ENCODE measurements at regions not wholly inside any gene's neighbourhood (a gene's known extent, or its start where the extent isn't known, plus 50 kb on each side); places are given as distances from the start of the nearest gene placed in this dataset.

DNA sequence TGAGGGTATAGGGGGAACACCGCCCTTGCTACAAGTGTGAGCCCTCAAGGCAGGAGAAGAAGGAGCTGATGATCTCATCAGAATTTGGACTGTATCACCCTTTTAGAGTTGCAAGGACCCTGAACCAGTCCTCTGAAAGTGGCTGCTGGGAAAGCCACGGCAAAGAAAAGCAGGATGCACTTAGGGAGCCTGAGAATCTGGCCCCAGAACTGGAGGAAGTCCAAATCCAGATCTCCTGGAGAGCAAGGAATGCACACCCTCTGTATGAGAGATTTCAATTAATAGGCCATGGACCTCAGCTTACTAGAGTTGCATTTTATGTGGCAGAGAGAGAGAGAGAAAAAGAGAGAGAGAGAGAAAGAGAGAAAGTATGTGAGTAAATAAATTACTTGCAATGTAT, 662.9 kb downstream of the CCSER2 start:
- no peaks in the 10 kb centered on the region for H3K36me3 ChIP-seq
- no peak overlapping the region for H3K27ac ChIP-seq
- TF ChIP-seq, protein P1, sequence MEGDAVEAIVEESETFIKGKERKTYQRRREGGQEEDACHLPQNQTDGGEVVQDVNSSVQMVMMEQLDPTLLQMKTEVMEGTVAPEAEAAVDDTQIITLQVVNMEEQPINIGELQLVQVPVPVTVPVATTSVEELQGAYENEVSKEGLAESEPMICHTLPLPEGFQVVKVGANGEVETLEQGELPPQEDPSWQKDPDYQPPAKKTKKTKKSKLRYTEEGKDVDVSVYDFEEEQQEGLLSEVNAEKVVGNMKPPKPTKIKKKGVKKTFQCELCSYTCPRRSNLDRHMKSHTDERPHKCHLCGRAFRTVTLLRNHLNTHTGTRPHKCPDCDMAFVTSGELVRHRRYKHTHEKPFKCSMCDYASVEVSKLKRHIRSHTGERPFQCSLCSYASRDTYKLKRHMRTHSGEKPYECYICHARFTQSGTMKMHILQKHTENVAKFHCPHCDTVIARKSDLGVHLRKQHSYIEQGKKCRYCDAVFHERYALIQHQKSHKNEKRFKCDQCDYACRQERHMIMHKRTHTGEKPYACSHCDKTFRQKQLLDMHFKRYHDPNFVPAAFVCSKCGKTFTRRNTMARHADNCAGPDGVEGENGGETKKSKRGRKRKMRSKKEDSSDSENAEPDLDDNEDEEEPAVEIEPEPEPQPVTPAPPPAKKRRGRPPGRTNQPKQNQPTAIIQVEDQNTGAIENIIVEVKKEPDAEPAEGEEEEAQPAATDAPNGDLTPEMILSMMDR (IDR thresholded peaks at IDR 0.05), result no peak
- H3K4me1 ChIP-seq, result peaks cover 12 to 21% (median 15%) of the 10 kb centered on the region in 3 donors
- H3K4me3 ChIP-seq, result no peak overlapping the region
- WGBS, 2 donors, result 66 to 70% methylated on average over 2 of the region's 2 CpGs
- intact Hi-C loops (cut with DNase I), result no loop called here
- DNase-seq (no peak), FAIRE-seq (no peak), ATAC-seq (no peak)
- H3K9me3 ChIP-seq, result no peaks in the 10 kb centered on the region
- H3K27me3 ChIP-seq, result no peaks in the 10 kb centered on the region

DNA sequence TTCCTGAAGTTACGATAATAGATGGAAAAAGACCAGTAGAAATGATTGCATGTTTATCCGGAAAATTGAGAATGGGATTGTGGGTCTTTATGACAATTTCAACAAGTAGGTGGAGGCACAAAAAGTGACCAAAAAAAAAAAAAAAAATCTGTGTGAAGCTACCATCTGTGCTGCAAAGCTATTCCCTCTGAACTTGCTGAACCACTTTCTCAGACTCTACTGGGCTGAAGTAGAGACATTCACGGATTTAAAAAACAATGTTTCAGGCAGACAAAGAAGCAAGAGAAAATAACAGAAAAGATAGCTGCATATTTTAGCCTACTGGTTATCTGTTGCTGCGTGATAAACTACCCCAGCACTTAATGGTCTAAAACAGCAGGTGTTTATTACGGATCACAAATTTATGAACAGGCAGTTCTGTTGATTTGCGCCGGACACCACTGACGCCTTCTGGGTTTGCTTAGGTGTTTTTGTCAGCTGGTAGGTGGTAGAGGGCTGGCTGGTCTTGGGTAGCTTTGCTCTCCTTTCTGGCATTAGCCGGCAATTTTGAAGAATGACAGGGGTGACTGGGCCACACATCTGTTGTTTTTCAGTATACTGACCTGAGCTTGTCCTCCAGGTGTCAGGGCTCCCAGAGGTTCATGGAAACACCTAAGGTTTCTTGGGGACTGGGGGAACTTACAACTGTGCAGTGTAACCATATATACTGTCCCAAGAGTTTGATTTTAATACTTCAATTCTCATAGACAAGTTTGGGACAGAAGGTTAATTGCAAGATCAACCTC, 665.1 kb downstream of the CCSER2 start:
- intact Hi-C loops (cut with DNase I), result no loop called here

DNA sequence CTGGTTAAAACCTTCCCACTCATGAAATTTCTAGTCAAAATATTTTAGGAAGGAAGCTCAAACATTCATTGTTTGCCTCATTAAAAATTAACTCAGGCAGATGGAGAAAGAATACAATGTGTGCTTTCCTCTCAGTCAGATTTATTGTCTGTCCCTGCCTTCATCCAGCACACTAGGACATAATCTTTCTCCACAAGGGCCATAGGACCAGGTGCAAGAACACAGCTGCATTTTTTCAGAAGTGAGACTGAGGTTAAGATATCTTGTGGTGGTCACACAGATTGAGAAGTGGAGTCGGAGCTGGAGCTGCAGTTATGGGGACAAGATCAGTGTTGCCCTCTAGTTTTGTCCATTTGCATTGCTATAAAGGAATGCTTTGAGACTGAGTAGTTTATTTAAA, 666.3 kb downstream of the CCSER2 start:
- ATAC-seq (no peak), DNase-seq (no peak), FAIRE-seq (no peak)
- Histone ChIP-seq H3K4me3 (no peak overlapping the region), H3K27me3 (no peaks in the 10 kb centered on the region), H3K4me1 (peaks cover 12 to 24% (median 15%) of the 10 kb centered on the region in 3 donors), H3K36me3 (no peaks in the 10 kb centered on the region), H3K9me3 (no peaks in the 10 kb centered on the region), H3K27ac (peak overlapping the region in 1 of 4 donors; percentile 82)
- 71 to 78% methylated on average over 1 of the region's 1 CpG for WGBS, 2 donors
- TF ChIP-seq, protein P1 (IDR thresholded peaks at IDR 0.05), result no peak
- intact Hi-C loops (cut with DNase I), result no loop called here

More for the DNA sequence above, 665.1 kb downstream of the CCSER2 start:
- H3K4me3 ChIP-seq, result peak overlapping the region in 1 of 4 donors; percentile 14
- no peaks in the 10 kb centered on the region for H3K9me3 ChIP-seq
- no peaks in the 10 kb centered on the region for H3K27me3 ChIP-seq
- WGBS, 2 donors, result 34 to 37% methylated on average over 9 of the region's 9 CpGs
- no peaks in the 10 kb centered on the region for H3K36me3 ChIP-seq
- peak overlapping the region; percentile 79 to 83 (median 80) for H3K27ac ChIP-seq
- DNase-seq (peak in 4 of 6 donors; percentile 45 to 80 (median 68)), FAIRE-seq (no peak), ATAC-seq (peak; percentile 83 to 87 (median 85))
- TF ChIP-seq, protein P1 (IDR thresholded peaks at IDR 0.05), result no peak
- peaks cover 12 to 24% (median 15%) of the 10 kb centered on the region in 3 donors for H3K4me1 ChIP-seq

DNA sequence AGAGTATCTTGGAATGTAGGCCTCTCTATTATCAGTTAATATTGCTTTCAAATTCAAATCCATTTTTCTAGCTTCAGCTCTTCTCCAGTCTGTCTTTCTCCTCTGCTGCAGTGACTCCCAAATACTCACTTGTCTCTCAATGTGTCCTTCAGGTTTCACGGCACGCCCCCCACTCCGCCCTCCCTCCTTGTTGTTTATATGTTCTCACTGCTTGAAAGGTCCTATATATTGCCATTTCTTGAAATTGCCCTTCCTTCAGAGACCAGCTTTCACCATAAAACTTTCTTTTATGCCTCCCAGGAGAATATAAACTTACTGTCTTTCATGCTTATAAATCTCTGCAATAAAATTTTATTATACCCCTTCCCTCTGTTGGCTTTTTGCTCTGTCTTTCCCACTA, 668.2 kb downstream of the CCSER2 start:
- no peak for DNase-seq
- FAIRE-seq, result no peak
- intact Hi-C loops (cut with DNase I), result no loop called here
- Histone ChIP-seq H3K27ac (no peak overlapping the region), H3K4me3 (no peak overlapping the region), H3K36me3 (no peaks in the 10 kb centered on the region), H3K27me3 (no peaks in the 10 kb centered on the region), H3K9me3 (no peaks in the 10 kb centered on the region), H3K4me1 (peaks cover 12 to 24% (median 15%) of the 10 kb centered on the region in 3 donors)
- 95 to 97% methylated on average over 3 of the region's 3 CpGs for whole genome bisulfite sequencing, 2 donors
- TF ChIP-seq, protein P1 (IDR thresholded peaks at IDR 0.05), result no peak
- ATAC-seq, result no peak

DNA sequence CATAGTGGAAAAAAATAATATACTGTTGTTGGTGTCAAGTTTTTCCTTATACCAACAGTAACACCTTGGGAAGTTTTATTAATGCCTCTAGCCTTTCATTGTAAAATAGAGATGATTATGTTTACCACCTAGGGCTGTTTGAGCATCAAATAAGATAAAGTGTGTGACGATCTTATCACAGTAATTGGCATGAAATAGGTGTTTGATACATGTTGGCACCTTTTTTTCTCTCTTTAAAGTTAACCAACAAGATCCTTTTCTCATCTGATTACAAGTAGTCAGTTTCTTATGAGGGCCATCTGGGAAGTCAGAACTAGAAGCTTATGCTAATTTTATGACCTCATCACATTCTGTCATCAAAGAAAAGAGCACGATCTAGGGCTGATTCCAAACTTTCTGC, 669.5 kb downstream of the CCSER2 start:
- Histone ChIP-seq H3K27me3 (no peaks in the 10 kb centered on the region), H3K4me3 (no peak overlapping the region), H3K4me1 (peaks cover 12 to 20% (median 12%) of the 10 kb centered on the region in 3 donors), H3K9me3 (no peaks in the 10 kb centered on the region), H3K36me3 (no peaks in the 10 kb centered on the region), H3K27ac (no peak overlapping the region)
- ATAC-seq (no peak), FAIRE-seq (no peak), DNase-seq (no peak)
- 49 to 56% methylated on average over 2 of the region's 2 CpGs for WGBS, 2 donors
- intact Hi-C loops (cut with DNase I), result no loop called here
- TF ChIP-seq, protein P1 (IDR thresholded peaks at IDR 0.05), result no peak
